ENCODE measurements at regions not wholly inside any gene's neighbourhood (a gene's known extent, or its start where the extent isn't known, plus 50 kb on each side); places are given as distances from the start of the nearest gene placed in this dataset.

GRCh38 chr6:104010897-104011296, 848.8 kb downstream of the HACE1 start:
- no peaks in the 10 kb centered on the region for H3F3A ChIP-seq (replicated peaks; ENCODE audit: insufficient read depth)
- no peaks in the 10 kb centered on the region for H3K4me1 ChIP-seq (ENCODE audit: control insufficient read depth in 1 of 2, insufficient read depth in 2 of 2, low read depth in 1 of 2, low read length in 1 of 2)
- ChIA-PET POLR2A (no interaction called here), CTCF (interaction anchor here (1.0 kb wide), 1 partner anchor 472 kb away, joined by 5 read pairs; no protein-coding TSS in a partner anchor)
- no peaks in the 10 kb centered on the region for H3K27me3 ChIP-seq (ENCODE audit: insufficient read depth)
- H3K4me2 ChIP-seq, result no peak overlapping the region
- H3K9me2 ChIP-seq, result no peaks in the 10 kb centered on the region
- no peaks in the 10 kb centered on the region for H3K79me2 ChIP-seq (ENCODE audit: insufficient read depth)
- peak overlapping the region in 1 of 2 experiments; percentile 14; a peak in 1 of 4 replicates for H3K27ac ChIP-seq (ENCODE audit: low read depth in 2 of 2, low read length in 1 of 2)
- H3K9me3 ChIP-seq, result no peaks in the 10 kb centered on the region; the same call in 1 of the 2 replicates
- H3K36me3 ChIP-seq (replicated peaks in 1 of 2; ENCODE audit: control insufficient read depth in 1 of 2, insufficient read depth in 2 of 2, low read length in 1 of 2), result no peaks in the 10 kb centered on the region
- no peak overlapping the region for H3K9ac ChIP-seq
- no peak for DNase-seq
- no peak overlapping the region for H2AFZ ChIP-seq (ENCODE audit: low read depth)
- TF ChIP-seq SIN3A (IDR thresholded peaks at IDR 0.05; ENCODE audit: borderline replicate concordance, low read depth, low read length) (no peak), RXRA (IDR thresholded peaks at IDR 0.05; ENCODE audit: borderline replicate concordance, low read depth) (no peak), SMC3 (IDR thresholded peaks at IDR 0.05; ENCODE audit: low read depth, low read length) (no peak), EP300 (IDR thresholded peaks at IDR 0.05; ENCODE audit: borderline replicate concordance in 1 of 2, low read depth in 1 of 2, low read length in 1 of 2) (peak in 1 of 2 experiments; percentile 88; a peak in 1 of 4 replicates), GATA2 (CRISPR knock-in tag; IDR thresholded peaks at IDR 0.05) (peak; percentile 87), USF2 (IDR thresholded peaks at IDR 0.05; ENCODE audit: borderline replicate concordance, low read depth, low read length) (no peak), RCOR1 (IDR thresholded peaks at IDR 0.05; ENCODE audit: low read length) (peak; percentile 61), FOXJ3 (CRISPR knock-in tag; IDR thresholded peaks at IDR 0.05) (0 out of 2 replicates have a peak, but pooled peaks have one; percentile 51), TAF1 (IDR thresholded peaks at IDR 0.05; ENCODE audit: borderline replicate concordance, low read depth, low read length) (no peak), JUND (IDR thresholded peaks at IDR 0.05) (no peak)
- no peaks in the 10 kb centered on the region for H4K20me1 ChIP-seq (ENCODE audit: insufficient read depth)
- H3K4me3 ChIP-seq (ENCODE audit: low read depth in 2 of 2, low read length in 1 of 2), result no peak overlapping the region

- no peaks in the 10 kb centered on the region for H3K9me2 ChIP-seq
- H3K4me2 ChIP-seq, result no peak overlapping the region
- H3K27ac ChIP-seq (ENCODE audit: low read depth in 2 of 2, low read length in 1 of 2), result no peak overlapping the region
- no peaks in the 10 kb centered on the region for H3K79me2 ChIP-seq (ENCODE audit: insufficient read depth)
- 49% methylated on average over 3 of the region's 3 CpGs for WGBS (ENCODE audit: low lambda C conversion rate)
- no peaks in the 10 kb centered on the region for H4K20me1 ChIP-seq (ENCODE audit: insufficient read depth)
- DNase-seq, result no peak
- H3K27me3 ChIP-seq (ENCODE audit: insufficient read depth), result no peaks in the 10 kb centered on the region
- H3K4me1 ChIP-seq (ENCODE audit: control insufficient read depth in 1 of 2, insufficient read depth in 2 of 2, low read depth in 1 of 2, low read length in 1 of 2), result no peaks in the 10 kb centered on the region; a peak in 2 of 4 replicates
- no peak overlapping the region for H2AFZ ChIP-seq (ENCODE audit: low read depth)
- H3K36me3 ChIP-seq (replicated peaks in 1 of 2; ENCODE audit: control insufficient read depth in 1 of 2, insufficient read depth in 2 of 2, low read length in 1 of 2), result no peaks in the 10 kb centered on the region
- ChIA-PET CTCF (no interaction called here), POLR2A (no interaction called here)
- no peak overlapping the region for H3K4me3 ChIP-seq (ENCODE audit: low read depth in 2 of 2, low read length in 1 of 2)
- H3F3A ChIP-seq (replicated peaks; ENCODE audit: insufficient read depth), result no peaks in the 10 kb centered on the region
- H3K9ac ChIP-seq, result no peak overlapping the region
- H3K9me3 ChIP-seq, result no peaks in the 10 kb centered on the region; the same call in 1 of the 2 replicates
- TF ChIP-seq CTCF (IDR thresholded peaks at IDR 0.05) (peak; percentile 35; the same call in 1 of the 2 replicates), TAF1 (IDR thresholded peaks at IDR 0.05; ENCODE audit: borderline replicate concordance, low read depth, low read length) (no peak), TCF12 (IDR thresholded peaks at IDR 0.05) (no peak), EP300 (IDR thresholded peaks at IDR 0.05; ENCODE audit: borderline replicate concordance in 1 of 2, low read depth in 1 of 2, low read length in 1 of 2) (no peak), USF1 (IDR thresholded peaks at IDR 0.05; ENCODE audit: borderline replicate concordance, low read depth) (no peak)
Observed at GRCh38 chr6:104003803-104004516, 855.8 kb downstream of the HACE1 start.
